Lower lobe of right lung (tissue), 2 donors: ENCODE measurements at regions not wholly inside any gene's neighbourhood (a gene's known extent, or its start where the extent isn't known, plus 50 kb on each side); places are given as distances from the start of the nearest gene placed in this dataset.

Source experiments
- ATAC-seq, 2 donors: fragments of 200-7000 bp; cut with Tn5 transposase; one replicate each; pipeline ENCODE4 v1.9.1; 2020 to 2022; ENCODE audit warnings: mild to moderate bottlenecking in 2 of 2, moderate library complexity in 2 of 2
- DNase-seq: peaks from one replicate; pipeline ENCODE4 v3.0.0-alpha.2; 2020
- H3K27ac ChIP-seq: fragments of 200-600 bp; one replicate; pipeline ENCODE4 v1.8.0; 2022
- H3K27me3 ChIP-seq: fragments of 200-600 bp; one replicate; pipeline ENCODE4 v1.8.0; 2022; ENCODE audit warnings: low read depth
- H3K36me3 ChIP-seq: fragments of 200-600 bp; one replicate; pipeline ENCODE4 v1.8.0; 2022; ENCODE audit warnings: mild to moderate bottlenecking
- H3K4me1 ChIP-seq: fragments of 200-600 bp; one replicate; pipeline ENCODE4 v1.8.0; 2022
- H3K4me3 ChIP-seq: fragments of 200-600 bp; one replicate; pipeline ENCODE4 v1.8.0; 2022; ENCODE audit warnings: mild to moderate bottlenecking
- H3K9me3 ChIP-seq: fragments of 200-600 bp; one replicate; pipeline ENCODE4 v1.8.0; 2022
- intact Hi-C: fragments of 100-400 bp; cut with DNase I; formaldehyde crosslinking; loops from one replicate; pipeline ENCODE4 v1.11.0; 2022
- TF ChIP-seq, protein P1 (sequence below): fragments of 200-600 bp; IDR thresholded peaks from one replicate; pipeline ENCODE4 v1.8.0; 2022; ENCODE audit warnings: antibody characterized with exemption, mild to moderate bottlenecking
- donor health status: DM: no; HTN: yes; CAD: no; lungs with severe emphysema.

DNA sequence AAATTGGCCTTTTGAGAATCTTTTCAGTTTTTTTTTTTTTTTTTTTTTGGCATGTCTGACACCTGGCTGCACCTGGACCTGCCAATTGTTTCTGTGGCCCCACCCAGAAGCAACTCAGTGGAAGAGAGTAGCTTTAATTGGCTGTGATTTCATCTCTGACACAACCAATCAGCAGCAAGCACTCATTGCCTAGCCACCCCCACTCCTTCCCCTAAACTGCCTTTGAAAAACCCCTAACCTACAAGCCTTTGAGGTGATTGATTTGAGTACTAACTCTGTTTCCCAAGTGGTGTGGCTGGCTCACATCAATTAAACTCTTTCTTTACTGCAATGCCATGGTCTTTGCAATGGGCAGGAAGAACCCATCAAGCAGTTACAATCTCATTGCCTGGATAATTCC is 98.2 kb upstream of the CHORDC1 start:
- H3K9me3 ChIP-seq = no peaks in the 10 kb centered on the region
- H3K27ac ChIP-seq = no peak overlapping the region
- no peaks in the 10 kb centered on the region for H3K4me1 ChIP-seq
- no peaks in the 10 kb centered on the region for H3K36me3 ChIP-seq
- intact Hi-C loops = no loop called here
- H3K27me3 ChIP-seq = no peaks in the 10 kb centered on the region
- no peak for ATAC-seq
- TF ChIP-seq, protein P1, sequence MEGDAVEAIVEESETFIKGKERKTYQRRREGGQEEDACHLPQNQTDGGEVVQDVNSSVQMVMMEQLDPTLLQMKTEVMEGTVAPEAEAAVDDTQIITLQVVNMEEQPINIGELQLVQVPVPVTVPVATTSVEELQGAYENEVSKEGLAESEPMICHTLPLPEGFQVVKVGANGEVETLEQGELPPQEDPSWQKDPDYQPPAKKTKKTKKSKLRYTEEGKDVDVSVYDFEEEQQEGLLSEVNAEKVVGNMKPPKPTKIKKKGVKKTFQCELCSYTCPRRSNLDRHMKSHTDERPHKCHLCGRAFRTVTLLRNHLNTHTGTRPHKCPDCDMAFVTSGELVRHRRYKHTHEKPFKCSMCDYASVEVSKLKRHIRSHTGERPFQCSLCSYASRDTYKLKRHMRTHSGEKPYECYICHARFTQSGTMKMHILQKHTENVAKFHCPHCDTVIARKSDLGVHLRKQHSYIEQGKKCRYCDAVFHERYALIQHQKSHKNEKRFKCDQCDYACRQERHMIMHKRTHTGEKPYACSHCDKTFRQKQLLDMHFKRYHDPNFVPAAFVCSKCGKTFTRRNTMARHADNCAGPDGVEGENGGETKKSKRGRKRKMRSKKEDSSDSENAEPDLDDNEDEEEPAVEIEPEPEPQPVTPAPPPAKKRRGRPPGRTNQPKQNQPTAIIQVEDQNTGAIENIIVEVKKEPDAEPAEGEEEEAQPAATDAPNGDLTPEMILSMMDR = no peak
- H3K4me3 ChIP-seq = no peak overlapping the region
- no peak for DNase-seq

DNA sequence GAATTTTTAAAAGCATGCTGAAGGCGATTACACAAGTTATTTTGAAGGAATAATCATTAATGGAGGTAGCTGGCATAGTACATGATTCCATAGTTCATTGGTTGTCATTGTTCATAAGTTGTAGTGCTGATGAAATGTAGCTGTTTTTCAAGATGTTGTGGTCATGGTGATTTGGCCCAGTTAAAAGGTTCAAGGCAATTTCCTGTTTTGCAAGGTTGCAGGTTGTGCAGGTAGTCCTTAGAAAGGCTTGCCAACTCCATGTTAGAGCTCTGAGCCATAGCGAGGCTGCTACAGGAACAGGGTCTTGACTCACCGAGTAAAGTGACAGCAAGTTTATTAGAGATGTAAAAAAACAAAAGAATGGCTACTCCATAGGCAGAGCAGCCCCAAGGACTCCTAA is 95.8 kb upstream of the CHORDC1 start:
- Histone ChIP-seq H3K4me1 (no peaks in the 10 kb centered on the region), H3K27ac (no peak overlapping the region), H3K4me3 (no peak overlapping the region), H3K36me3 (no peaks in the 10 kb centered on the region), H3K27me3 (no peaks in the 10 kb centered on the region), H3K9me3 (no peaks in the 10 kb centered on the region)
- DNase-seq (no peak), ATAC-seq (no peak)
- TF ChIP-seq, protein P1 = no peak
- intact Hi-C loops = no loop called here

DNA sequence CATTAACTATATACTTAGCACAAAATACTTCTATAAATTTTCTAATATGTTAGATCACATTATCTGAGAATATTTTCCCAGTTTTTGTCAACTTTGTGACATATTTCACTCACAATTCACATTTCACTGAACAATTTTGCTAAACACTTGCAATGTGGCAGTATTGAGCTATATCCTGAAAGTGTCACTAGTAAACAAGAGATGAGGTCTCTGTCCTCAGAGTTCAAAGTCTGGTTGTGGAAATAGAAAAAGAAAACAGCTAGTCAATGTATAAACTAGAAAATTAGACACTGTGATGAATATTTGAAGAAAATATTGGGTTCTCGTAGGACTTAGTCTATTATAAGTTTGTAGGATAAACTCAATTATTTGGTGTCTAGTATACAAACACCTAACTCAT is 87.4 kb upstream of the CHORDC1 start:
- ATAC-seq (no peak), DNase-seq (no peak)
- Histone ChIP-seq H3K27ac (no peak overlapping the region), H3K27me3 (no peaks in the 10 kb centered on the region), H3K4me3 (no peak overlapping the region), H3K4me1 (no peaks in the 10 kb centered on the region), H3K9me3 (no peaks in the 10 kb centered on the region), H3K36me3 (no peaks in the 10 kb centered on the region)
- intact Hi-C loops = no loop called here
- TF ChIP-seq, protein P1 = no peak

DNA sequence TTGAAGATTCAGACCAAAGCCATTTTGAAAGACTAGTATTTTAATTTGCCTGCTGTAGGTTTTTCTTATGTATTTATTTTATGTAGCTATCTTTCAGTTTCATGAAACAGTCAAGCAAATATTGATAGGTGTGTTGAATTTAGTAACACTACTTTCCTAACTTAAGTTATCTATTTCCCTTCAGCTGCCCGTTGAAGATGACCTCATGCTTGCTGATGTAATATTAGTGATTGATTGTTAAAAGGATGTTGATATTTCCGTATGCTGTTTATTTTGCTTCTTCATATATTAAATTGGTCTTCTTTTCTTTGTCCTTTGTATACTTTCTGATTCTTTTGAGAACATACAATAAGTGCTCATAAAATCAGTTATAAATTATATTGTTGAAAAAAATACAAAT is 86.8 kb upstream of the CHORDC1 start:
- Histone ChIP-seq H3K4me1 (no peaks in the 10 kb centered on the region), H3K4me3 (no peak overlapping the region), H3K36me3 (no peaks in the 10 kb centered on the region), H3K9me3 (no peaks in the 10 kb centered on the region), H3K27me3 (no peaks in the 10 kb centered on the region), H3K27ac (no peak overlapping the region)
- TF ChIP-seq, protein P1 = no peak
- ATAC-seq (no peak), DNase-seq (no peak)
- intact Hi-C loops = no loop called here

DNA sequence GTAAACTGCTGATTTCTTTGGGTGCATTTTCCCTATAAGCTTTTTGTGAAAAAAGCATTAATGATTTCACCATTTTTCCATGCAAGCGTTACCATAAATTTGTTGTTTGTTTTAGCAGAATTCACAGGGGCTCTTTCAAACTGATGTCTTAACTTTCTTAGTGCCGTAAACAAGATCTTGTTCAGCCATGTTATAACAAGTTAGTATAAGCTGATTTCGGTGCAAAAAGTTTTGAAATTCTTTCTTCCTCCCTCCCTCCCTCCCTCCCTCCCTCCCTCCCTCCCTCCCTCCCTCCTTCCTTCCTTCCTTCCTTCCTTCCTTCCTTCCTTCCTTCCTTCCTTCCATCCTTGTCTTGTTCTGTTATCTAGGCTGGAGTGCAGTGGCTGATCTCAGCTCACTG is 71.7 kb upstream of the CHORDC1 start:
- Histone ChIP-seq H3K9me3 (no peaks in the 10 kb centered on the region), H3K27me3 (no peaks in the 10 kb centered on the region), H3K4me1 (no peaks in the 10 kb centered on the region), H3K4me3 (no peak overlapping the region), H3K36me3 (no peaks in the 10 kb centered on the region), H3K27ac (no peak overlapping the region)
- intact Hi-C loops = no loop called here
- DNase-seq = no peak
- TF ChIP-seq, protein P1 = no peak
- ATAC-seq = no peak

DNA sequence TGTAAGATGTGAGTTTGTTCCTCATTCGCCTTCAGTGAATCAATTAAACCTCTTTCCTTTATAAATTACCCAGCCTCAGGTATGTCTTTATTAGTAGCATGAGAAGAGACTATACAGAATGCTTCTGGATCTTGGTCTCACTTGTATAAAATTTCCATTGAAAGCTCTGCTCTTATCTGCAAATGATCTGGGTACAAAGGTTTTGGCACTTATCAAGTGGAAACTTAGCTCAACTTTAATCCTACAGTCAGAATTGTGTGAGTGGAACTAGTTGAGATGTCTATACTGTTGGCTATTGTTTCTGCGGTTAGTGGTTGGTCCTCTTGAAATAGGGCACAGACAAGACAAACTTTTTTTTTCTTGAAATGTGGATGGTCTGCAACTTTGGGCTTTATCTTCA is 71.2 kb upstream of the CHORDC1 start:
- TF ChIP-seq, protein P1 = no peak
- Histone ChIP-seq H3K27me3 (no peaks in the 10 kb centered on the region), H3K4me1 (no peaks in the 10 kb centered on the region), H3K27ac (no peak overlapping the region), H3K9me3 (no peaks in the 10 kb centered on the region), H3K36me3 (no peaks in the 10 kb centered on the region), H3K4me3 (no peak overlapping the region)
- intact Hi-C loops = no loop called here
- ATAC-seq = no peak
- DNase-seq = no peak
